SU-DHL-6 (cell line): ENCODE measurements at regions not wholly inside any gene's neighbourhood (a gene's known extent, or its start where the extent isn't known, plus 50 kb on each side); places are given as distances from the start of the nearest gene placed in this dataset.

ENCODE experiments used
- H2AFZ ChIP-seq: fragments of 200-600 bp; sonication (generic); 2 replicates; pipeline ENCODE4 v1.6.1; 2014; ENCODE audit warnings: low read depth, mild to moderate bottlenecking, moderate library complexity, mixed read lengths, antibody characterized with exemption, low read length; ENCODE audit not compliant: severe bottlenecking
- H3F3A ChIP-seq: fragments of 200-600 bp; shearing (Covaris generic); 2 replicates; pipeline ENCODE4 v1.6.0; 2016; ENCODE audit warnings: antibody characterized with exemption, mild to moderate bottlenecking; ENCODE audit not compliant: insufficient read depth
- H3K27ac ChIP-seq: fragments of 200-600 bp; sonication (generic); 2 replicates; pipeline ENCODE4 v1.5.1; 2016; ENCODE audit warnings: low read depth, mild to moderate bottlenecking, low read length, moderate library complexity, mixed read lengths
- H3K27me3 ChIP-seq: fragments of 200-600 bp; sonication (generic), shearing (Covaris generic); 2 replicates; pipeline ENCODE4 v1.6.0; 2014; ENCODE audit warnings: mild to moderate bottlenecking, low read length
- H3K36me3 ChIP-seq: fragments of 200-600 bp; sonication (generic); 2 replicates; pipeline ENCODE4 v1.6.1; 2014; ENCODE audit warnings: mild to moderate bottlenecking, low read length, mixed read lengths
- H3K4me2 ChIP-seq: fragments of 300-600, 200-600 bp; shearing (Covaris generic), sonication (generic); 2 replicates; pipeline ENCODE4 v1.6.0; 2014; ENCODE audit warnings: low read length, low read depth, mild to moderate bottlenecking; ENCODE audit not compliant: poor library complexity, severe bottlenecking
- H3K4me3 ChIP-seq: fragments of 200-600 bp; sonication (generic); 2 replicates; pipeline ENCODE4 v1.5.1; 2014; ENCODE audit warnings: antibody characterized with exemption, low read length, mild to moderate bottlenecking, mixed read lengths; ENCODE audit not compliant: insufficient read depth, poor library complexity, severe bottlenecking
- H3K79me2 ChIP-seq: fragments of 200-600 bp; sonication (generic); 2 replicates; pipeline ENCODE4 v1.6.1; 2014; ENCODE audit warnings: mild to moderate bottlenecking, low read length, moderate library complexity; ENCODE audit not compliant: insufficient read depth
- H3K9ac ChIP-seq: fragments of 200-600 bp; sonication (generic); 2 replicates; pipeline ENCODE4 v1.7.0; 2014; ENCODE audit warnings: mild to moderate bottlenecking, low read length
- H3K9me2 ChIP-seq: fragments of 200-600 bp; sonication (generic); replicated peaks from 2 replicates; pipeline ENCODE4 v1.6.1; 2014; ENCODE audit warnings: low read length; ENCODE audit not compliant: insufficient read depth
- H3K9me3 ChIP-seq: fragments of 200-600 bp; sonication (generic); 2 replicates; pipeline ENCODE4 v1.6.1; 2014; ENCODE audit warnings: low read length, mixed read lengths; ENCODE audit not compliant: insufficient read depth
- H4K20me1 ChIP-seq: fragments of 200-600 bp; sonication (generic); 2 replicates; pipeline ENCODE4 v1.6.1; 2014; ENCODE audit warnings: low read depth, mild to moderate bottlenecking, antibody characterized with exemption, low read length, moderate library complexity, mixed read lengths
- EZH2phosphoT487 ChIP-seq: fragments of 200-600 bp; sonication (generic), shearing (Covaris generic); conservative IDR thresholded peaks from 2 replicates; pipeline ENCODE4 v1.6.1; 2018; ENCODE audit warnings: mild to moderate bottlenecking, antibody characterized with exemption, low read length, moderate library complexity, mixed read lengths
- TF ChIP-seq, protein P1 (sequence below): fragments of 200-600 bp; sonication (generic); IDR thresholded peaks from one replicate; pipeline ENCODE4 v1.5.1; 2017; ENCODE audit warnings: antibody characterized with exemption, mild to moderate bottlenecking, low read length, moderate library complexity; ENCODE audit not compliant: insufficient read depth, poor library complexity, severe bottlenecking

DNA sequence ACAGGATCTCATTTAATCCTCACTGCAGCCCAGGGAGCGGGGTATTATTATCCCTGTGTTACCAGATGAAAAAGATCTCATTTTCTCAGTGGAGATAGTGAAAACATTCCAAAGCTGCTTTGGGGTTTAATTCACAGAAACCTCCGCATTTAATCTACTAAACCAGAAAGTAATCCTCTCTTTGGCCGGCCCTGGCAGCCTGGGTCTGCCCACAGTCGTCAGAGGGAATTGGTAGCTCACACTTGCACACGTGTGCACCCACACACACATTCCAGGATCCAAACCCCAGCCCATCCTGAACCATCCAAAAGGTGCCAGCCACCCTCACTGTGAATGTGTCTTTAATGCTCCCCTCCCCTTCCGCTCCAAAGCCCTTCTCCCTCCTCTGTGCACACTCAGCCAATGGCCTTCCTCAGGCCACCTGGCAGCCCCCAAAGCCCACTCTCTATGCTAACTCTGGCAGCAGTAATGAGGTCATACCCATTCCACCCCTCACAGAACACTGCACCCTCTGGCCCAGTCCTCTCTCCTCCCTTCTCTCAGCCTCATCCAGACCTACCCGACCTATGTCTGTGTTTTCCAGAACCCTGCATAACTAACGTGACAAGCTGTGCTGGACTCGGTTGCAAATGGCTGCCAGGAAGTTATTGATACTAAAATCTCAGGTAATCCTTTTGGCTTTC lies 466.2 kb downstream of the SOX6 start:
- TF ChIP-seq EZH2phosphoT487: no peak
- TF ChIP-seq, protein P1, sequence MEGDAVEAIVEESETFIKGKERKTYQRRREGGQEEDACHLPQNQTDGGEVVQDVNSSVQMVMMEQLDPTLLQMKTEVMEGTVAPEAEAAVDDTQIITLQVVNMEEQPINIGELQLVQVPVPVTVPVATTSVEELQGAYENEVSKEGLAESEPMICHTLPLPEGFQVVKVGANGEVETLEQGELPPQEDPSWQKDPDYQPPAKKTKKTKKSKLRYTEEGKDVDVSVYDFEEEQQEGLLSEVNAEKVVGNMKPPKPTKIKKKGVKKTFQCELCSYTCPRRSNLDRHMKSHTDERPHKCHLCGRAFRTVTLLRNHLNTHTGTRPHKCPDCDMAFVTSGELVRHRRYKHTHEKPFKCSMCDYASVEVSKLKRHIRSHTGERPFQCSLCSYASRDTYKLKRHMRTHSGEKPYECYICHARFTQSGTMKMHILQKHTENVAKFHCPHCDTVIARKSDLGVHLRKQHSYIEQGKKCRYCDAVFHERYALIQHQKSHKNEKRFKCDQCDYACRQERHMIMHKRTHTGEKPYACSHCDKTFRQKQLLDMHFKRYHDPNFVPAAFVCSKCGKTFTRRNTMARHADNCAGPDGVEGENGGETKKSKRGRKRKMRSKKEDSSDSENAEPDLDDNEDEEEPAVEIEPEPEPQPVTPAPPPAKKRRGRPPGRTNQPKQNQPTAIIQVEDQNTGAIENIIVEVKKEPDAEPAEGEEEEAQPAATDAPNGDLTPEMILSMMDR: no peak
- no peaks in the 10 kb centered on the region for H3K36me3 ChIP-seq
- H3K4me2 ChIP-seq: no peak overlapping the region
- no peaks in the 10 kb centered on the region for H3K79me2 ChIP-seq
- no peak overlapping the region for H3K9ac ChIP-seq
- no peak overlapping the region for H3K27ac ChIP-seq
- no peak overlapping the region for H3K4me3 ChIP-seq
- H3K9me3 ChIP-seq: no peaks in the 10 kb centered on the region
- no peaks in the 10 kb centered on the region for H3F3A ChIP-seq
- H4K20me1 ChIP-seq: no peaks in the 10 kb centered on the region
- H3K9me2 ChIP-seq: no peaks in the 10 kb centered on the region
- no peak overlapping the region for H2AFZ ChIP-seq
- H3K27me3 ChIP-seq: no peaks in the 10 kb centered on the region

DNA sequence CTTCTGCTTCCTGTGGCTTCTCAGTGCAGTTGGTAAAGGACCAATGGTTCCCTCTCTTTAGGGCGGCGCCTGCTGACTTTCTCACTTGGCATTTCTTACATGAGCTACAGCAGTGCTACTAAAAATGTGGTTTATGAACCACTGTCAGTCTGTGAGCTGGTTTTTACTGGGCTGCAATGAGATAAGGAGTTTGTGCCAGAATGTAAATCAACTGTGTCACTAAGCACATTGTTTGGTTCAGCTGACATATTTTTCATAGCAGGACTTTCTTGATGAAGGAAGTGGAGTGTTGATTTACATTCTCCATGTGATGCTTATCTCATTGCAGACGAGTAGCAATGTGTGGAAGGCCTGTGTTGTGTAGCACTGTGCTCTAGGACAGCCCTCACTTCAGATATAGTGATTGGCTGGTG lies 463.3 kb downstream of the SOX6 start:
- Histone ChIP-seq H3K4me2 (no peak overlapping the region), H3K36me3 (no peaks in the 10 kb centered on the region), H3K4me3 (no peak overlapping the region), H3K9me2 (no peaks in the 10 kb centered on the region), H4K20me1 (no peaks in the 10 kb centered on the region), H3K27me3 (no peaks in the 10 kb centered on the region), H3K9ac (no peak overlapping the region), H3F3A (no peaks in the 10 kb centered on the region), H3K79me2 (no peaks in the 10 kb centered on the region), H3K9me3 (no peaks in the 10 kb centered on the region), H2AFZ (no peak overlapping the region), H3K27ac (no peak overlapping the region)
- TF ChIP-seq, protein P1: no peak
- TF ChIP-seq EZH2phosphoT487: no peak

DNA sequence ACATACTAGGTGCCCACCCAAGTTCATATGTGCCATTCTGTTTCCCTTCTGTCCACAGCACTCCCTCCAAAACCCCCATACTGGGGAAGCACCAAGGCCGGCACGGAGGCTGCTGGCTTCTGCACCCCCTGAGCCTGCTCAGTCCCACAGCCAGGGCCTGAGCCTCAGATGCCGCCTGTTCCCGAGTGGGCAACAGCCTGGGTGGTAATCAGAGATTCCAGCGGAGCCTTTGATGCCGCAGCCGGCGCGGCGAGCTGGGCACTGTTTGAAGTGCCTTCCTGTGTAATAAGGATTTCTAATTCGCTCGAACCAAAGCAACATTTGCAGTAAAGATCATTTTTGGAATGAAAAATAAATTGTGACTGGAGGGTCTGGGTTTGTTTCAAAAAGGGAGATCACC lies 460.3 kb downstream of the SOX6 start:
- Histone ChIP-seq H3K4me2 (no peak overlapping the region), H3K4me3 (no peak overlapping the region), H3K9ac (no peak overlapping the region), H4K20me1 (no peaks in the 10 kb centered on the region), H3K9me2 (no peaks in the 10 kb centered on the region), H3K36me3 (no peaks in the 10 kb centered on the region), H3K27ac (no peak overlapping the region), H3K9me3 (no peaks in the 10 kb centered on the region), H3F3A (no peaks in the 10 kb centered on the region), H2AFZ (no peak overlapping the region), H3K27me3 (no peaks in the 10 kb centered on the region), H3K79me2 (no peaks in the 10 kb centered on the region)
- TF ChIP-seq, protein P1: no peak
- TF ChIP-seq EZH2phosphoT487: no peak
